ENCODE measurements at regions not wholly inside any gene's neighbourhood (a gene's known extent, or its start where the extent isn't known, plus 50 kb on each side); places are given as distances from the start of the nearest gene placed in this dataset.

GRCh38 chr2:105177008-105177407, 64.5 kb upstream of the GPR45 start:
- peaks cover 20% of the 10 kb centered on the region for H3K27me3 ChIP-seq (ENCODE audit: control insufficient read depth, extremely low read depth, insufficient read depth, low read length)
- no peaks in the 10 kb centered on the region for H3K36me3 ChIP-seq (ENCODE audit: control insufficient read depth in 2 of 2, extremely low read depth in 1 of 2, insufficient read depth in 2 of 2, low read length in 2 of 2)
- H3K27ac ChIP-seq (ENCODE audit: control insufficient read depth, insufficient read depth, low read length): no peak overlapping the region
- no peaks in the 10 kb centered on the region for H3K4me1 ChIP-seq (ENCODE audit: control insufficient read depth, extremely low read depth, insufficient read depth, low read length)
- dilution Hi-C loops (cut with MboI; ENCODE audit: extremely low pct_ligation_motif_present, low sequenced_read_pairs): no loop called here
- no peak for DNase-seq (ENCODE audit: low read depth, low spot score)
- no peaks in the 10 kb centered on the region for H3K9me3 ChIP-seq (ENCODE audit: control insufficient read depth, low read depth, low read length)
- FAIRE-seq: no peak
- H2AFZ ChIP-seq (ENCODE audit: control insufficient read depth, low read length): no peak overlapping the region
- H3K79me2 ChIP-seq (ENCODE audit: control insufficient read depth, insufficient read depth, low read length): no peaks in the 10 kb centered on the region
- no peak overlapping the region for H3K9ac ChIP-seq (ENCODE audit: control insufficient read depth, extremely low read depth, insufficient read depth, low read length)
- H3K4me3 ChIP-seq (ENCODE audit: control insufficient read depth in 2 of 3, extremely low read depth in 1 of 3, insufficient read depth in 2 of 3, low read depth in 1 of 3, low read length in 3 of 3): no peak overlapping the region
- no peak overlapping the region for H3K4me2 ChIP-seq (ENCODE audit: control insufficient read depth, extremely low read depth, insufficient read depth, low read depth, low read length)
- no peaks in the 10 kb centered on the region for H3K9me1 ChIP-seq (ENCODE audit: control insufficient read depth, extremely low read depth, insufficient read depth, low read length)
- H4K20me1 ChIP-seq (ENCODE audit: control insufficient read depth, extremely low read depth, insufficient read depth, low read length): no peaks in the 10 kb centered on the region
- TF ChIP-seq EZH2 (IDR thresholded peaks at IDR 0.05; ENCODE audit: low read length): no peak
- TF ChIP-seq CTCF (optimal IDR thresholded peaks at IDR 0.05 in 1 of 3, IDR thresholded peaks at IDR 0.05 in 1 of 3, conservative IDR thresholded peaks at IDR 0.05 in 1 of 3; ENCODE audit: extremely low read depth in 1 of 3, insufficient read depth in 2 of 3, low read length in 3 of 3): no peak

GRCh38 chr2:105177536-105178254, 63.8 kb upstream of the GPR45 start:
- H2AFZ ChIP-seq (ENCODE audit: control insufficient read depth, low read length): no peak overlapping the region
- no peak overlapping the region for H3K4me2 ChIP-seq (ENCODE audit: control insufficient read depth, extremely low read depth, insufficient read depth, low read depth, low read length)
- H3K36me3 ChIP-seq (ENCODE audit: control insufficient read depth in 2 of 2, extremely low read depth in 1 of 2, insufficient read depth in 2 of 2, low read length in 2 of 2): no peaks in the 10 kb centered on the region
- DNase-seq (ENCODE audit: low read depth, low spot score) (no peak), FAIRE-seq (no peak)
- dilution Hi-C loops (cut with MboI; ENCODE audit: extremely low pct_ligation_motif_present, low sequenced_read_pairs): no loop called here
- H4K20me1 ChIP-seq (ENCODE audit: control insufficient read depth, extremely low read depth, insufficient read depth, low read length): no peaks in the 10 kb centered on the region
- H3K9me3 ChIP-seq (ENCODE audit: control insufficient read depth, low read depth, low read length): no peaks in the 10 kb centered on the region
- no peaks in the 10 kb centered on the region for H3K79me2 ChIP-seq (ENCODE audit: control insufficient read depth, insufficient read depth, low read length)
- no peak overlapping the region for H3K27ac ChIP-seq (ENCODE audit: control insufficient read depth, insufficient read depth, low read length)
- no peak overlapping the region for H3K9ac ChIP-seq (ENCODE audit: control insufficient read depth, extremely low read depth, insufficient read depth, low read length)
- H3K4me1 ChIP-seq (ENCODE audit: control insufficient read depth, extremely low read depth, insufficient read depth, low read length): no peaks in the 10 kb centered on the region
- TF ChIP-seq EZH2 (IDR thresholded peaks at IDR 0.05; ENCODE audit: low read length): no peak
- no peak for TF ChIP-seq CTCF (optimal IDR thresholded peaks at IDR 0.05 in 1 of 3, IDR thresholded peaks at IDR 0.05 in 1 of 3, conservative IDR thresholded peaks at IDR 0.05 in 1 of 3; ENCODE audit: extremely low read depth in 1 of 3, insufficient read depth in 2 of 3, low read length in 3 of 3)
- peaks cover 20% of the 10 kb centered on the region for H3K27me3 ChIP-seq (ENCODE audit: control insufficient read depth, extremely low read depth, insufficient read depth, low read length)
- no peak overlapping the region for H3K4me3 ChIP-seq (ENCODE audit: control insufficient read depth in 2 of 3, extremely low read depth in 1 of 3, insufficient read depth in 2 of 3, low read depth in 1 of 3, low read length in 3 of 3)
- no peaks in the 10 kb centered on the region for H3K9me1 ChIP-seq (ENCODE audit: control insufficient read depth, extremely low read depth, insufficient read depth, low read length)

All from keratinocyte (primary cell).